ENCODE measurements at regions not wholly inside any gene's neighbourhood (a gene's known extent, or its start where the extent isn't known, plus 50 kb on each side); places are given as distances from the start of the nearest gene placed in this dataset.
"Not testable (repeated sequence)": the region's sequence is repeated elsewhere in the genome, so short reads cannot be mapped to it uniquely, and the experiment has no call there.

DNA sequence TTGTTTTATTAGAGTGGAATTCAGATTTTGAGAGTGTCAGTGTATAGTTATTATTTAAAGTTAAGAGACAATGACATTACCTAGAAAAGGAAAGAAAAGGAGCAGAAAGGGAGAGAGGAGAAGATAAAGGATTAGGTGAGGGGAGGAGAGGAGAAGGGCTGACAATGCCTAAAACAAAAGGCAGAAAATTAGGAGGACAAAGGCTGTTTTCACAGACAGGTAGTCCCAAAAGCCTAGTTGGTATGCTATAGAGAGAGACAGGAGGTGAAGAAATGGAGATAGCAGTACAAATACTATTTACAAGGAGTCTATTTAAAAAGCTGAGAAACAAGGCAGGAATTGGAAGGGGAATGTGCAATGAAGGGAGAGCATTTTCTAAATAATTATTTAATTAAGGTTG is 409.4 kb upstream of the ADGRB3 start:
- Histone ChIP-seq H3K79me2 (no peaks in the 10 kb centered on the region), H4K20me1 (ENCODE audit: insufficient read depth, poor library complexity, severe bottlenecking) (no peaks in the 10 kb centered on the region), H3K27ac (no peak overlapping the region), H3K4me3 (no peak overlapping the region), H3K9me2 (replicated peaks; ENCODE audit: insufficient read depth) (no peaks in the 10 kb centered on the region), H3K36me3 (replicated peaks; ENCODE audit: insufficient read depth, low read depth) (no peaks in the 10 kb centered on the region), H3K9me3 (ENCODE audit: low read depth) (no peaks in the 10 kb centered on the region), H3K4me2 (no peak overlapping the region), H3K27me3 (no peaks in the 10 kb centered on the region), H3K4me1 (ENCODE audit: insufficient read depth) (no peaks in the 10 kb centered on the region), H2AFZ (no peak overlapping the region)
- no peak for DNase-seq (ENCODE audit: low spot score)
- TF ChIP-seq, protein P1, sequence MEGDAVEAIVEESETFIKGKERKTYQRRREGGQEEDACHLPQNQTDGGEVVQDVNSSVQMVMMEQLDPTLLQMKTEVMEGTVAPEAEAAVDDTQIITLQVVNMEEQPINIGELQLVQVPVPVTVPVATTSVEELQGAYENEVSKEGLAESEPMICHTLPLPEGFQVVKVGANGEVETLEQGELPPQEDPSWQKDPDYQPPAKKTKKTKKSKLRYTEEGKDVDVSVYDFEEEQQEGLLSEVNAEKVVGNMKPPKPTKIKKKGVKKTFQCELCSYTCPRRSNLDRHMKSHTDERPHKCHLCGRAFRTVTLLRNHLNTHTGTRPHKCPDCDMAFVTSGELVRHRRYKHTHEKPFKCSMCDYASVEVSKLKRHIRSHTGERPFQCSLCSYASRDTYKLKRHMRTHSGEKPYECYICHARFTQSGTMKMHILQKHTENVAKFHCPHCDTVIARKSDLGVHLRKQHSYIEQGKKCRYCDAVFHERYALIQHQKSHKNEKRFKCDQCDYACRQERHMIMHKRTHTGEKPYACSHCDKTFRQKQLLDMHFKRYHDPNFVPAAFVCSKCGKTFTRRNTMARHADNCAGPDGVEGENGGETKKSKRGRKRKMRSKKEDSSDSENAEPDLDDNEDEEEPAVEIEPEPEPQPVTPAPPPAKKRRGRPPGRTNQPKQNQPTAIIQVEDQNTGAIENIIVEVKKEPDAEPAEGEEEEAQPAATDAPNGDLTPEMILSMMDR (IDR thresholded peaks at IDR 0.05; ENCODE audit: poor library complexity) = no peak

DNA sequence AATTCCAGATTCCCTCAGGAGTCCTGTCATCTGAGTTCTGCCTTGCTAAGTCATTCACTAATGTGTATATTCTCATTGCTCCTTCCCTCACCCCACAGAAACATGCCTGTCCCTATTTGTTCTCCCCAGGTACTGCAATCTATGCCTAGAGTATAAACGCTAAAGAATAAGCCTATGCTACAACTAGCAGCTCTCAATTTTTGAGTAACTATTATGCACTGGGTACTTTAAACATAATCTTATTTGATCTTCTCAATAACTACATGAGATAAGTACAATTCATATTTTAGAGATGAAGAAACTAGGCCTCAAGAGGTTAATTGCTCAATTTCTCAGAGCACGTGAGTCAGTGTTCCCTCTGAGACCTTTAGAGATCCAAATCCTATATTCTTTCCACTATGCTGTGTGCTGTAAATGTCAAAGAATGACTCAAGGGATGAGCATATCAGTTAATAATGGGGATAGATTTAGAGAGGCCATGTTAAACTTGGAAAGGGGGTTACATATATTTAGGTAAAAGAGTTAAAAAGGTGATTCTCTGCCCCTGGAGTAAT is 423.8 kb upstream of the ADGRB3 start:
- Histone ChIP-seq H2AFZ (no peak overlapping the region), H3K79me2 (no peaks in the 10 kb centered on the region), H3K4me2 (no peak overlapping the region), H3K4me1 (ENCODE audit: insufficient read depth) (no peaks in the 10 kb centered on the region), H3K9me3 (ENCODE audit: low read depth) (no peaks in the 10 kb centered on the region), H3K36me3 (replicated peaks; ENCODE audit: insufficient read depth, low read depth) (no peaks in the 10 kb centered on the region), H4K20me1 (ENCODE audit: insufficient read depth, poor library complexity, severe bottlenecking) (no peaks in the 10 kb centered on the region), H3K9me2 (replicated peaks; ENCODE audit: insufficient read depth) (no peaks in the 10 kb centered on the region), H3K27ac (no peak overlapping the region), H3K27me3 (no peaks in the 10 kb centered on the region), H3K4me3 (no peak overlapping the region)
- TF ChIP-seq EZH2phosphoT487 (IDR thresholded peaks at IDR 0.05; ENCODE audit: low read depth, severe bottlenecking, unreplicated experiment) (no peak), EZH2 (IDR thresholded peaks at IDR 0.05; ENCODE audit: borderline replicate concordance) (no peak)
- TF ChIP-seq, protein P1 (IDR thresholded peaks at IDR 0.05; ENCODE audit: poor library complexity) = no peak
- DNase-seq (ENCODE audit: low spot score) = no peak
- 79% methylated on average over 2 of the region's 2 CpGs for WGBS (ENCODE audit: low lambda C conversion rate, missing lambda C conversion rate)

DNA sequence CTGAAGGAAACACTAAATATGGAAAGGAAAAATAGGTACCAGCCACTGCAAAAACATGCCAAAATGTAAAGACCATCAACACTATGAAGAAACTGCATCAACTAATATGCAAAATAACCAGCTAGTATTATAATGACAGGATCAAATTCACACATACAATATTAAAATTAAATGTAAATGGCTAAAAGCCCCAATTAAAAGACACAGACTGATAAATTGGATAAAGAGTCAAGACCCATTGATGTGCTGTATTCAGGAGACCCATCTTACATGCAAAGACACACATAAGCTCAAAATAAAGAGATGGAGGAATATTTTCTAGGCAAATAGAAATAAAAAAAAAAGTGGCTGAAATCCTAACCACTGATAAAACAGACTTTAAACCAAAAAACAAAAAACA is 427.5 kb upstream of the ADGRB3 start:
- not testable (repeated sequence) for H3K9me2 ChIP-seq (replicated peaks; ENCODE audit: insufficient read depth); DNase-seq (ENCODE audit: low spot score); H3K9me3 ChIP-seq (ENCODE audit: low read depth); H3K27ac ChIP-seq; H3K4me1 ChIP-seq (ENCODE audit: insufficient read depth); H3K4me3 ChIP-seq; H3K79me2 ChIP-seq; H3K4me2 ChIP-seq; H2AFZ ChIP-seq; H3K27me3 ChIP-seq; H4K20me1 ChIP-seq (ENCODE audit: insufficient read depth, poor library complexity, severe bottlenecking); H3K36me3 ChIP-seq (replicated peaks; ENCODE audit: insufficient read depth, low read depth)

DNA sequence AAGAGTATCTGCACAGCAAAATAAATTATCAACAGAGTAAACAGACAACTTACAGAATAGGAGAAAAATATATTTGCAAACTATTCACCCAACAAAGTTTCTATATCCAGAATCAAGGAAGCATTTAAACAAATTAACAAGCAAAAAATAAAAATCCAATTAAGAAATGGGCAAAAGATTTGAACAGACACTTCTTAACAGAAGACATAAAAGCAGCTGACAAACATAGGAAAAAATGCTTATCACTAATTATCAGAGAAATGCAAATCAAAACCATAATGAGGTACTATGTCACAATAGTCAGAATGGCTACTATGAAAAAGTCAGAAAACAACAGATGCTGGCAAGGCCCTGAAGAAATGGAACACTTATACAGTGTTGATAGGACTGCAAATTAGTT is 434.2 kb upstream of the ADGRB3 start:
- H2AFZ ChIP-seq = no peak overlapping the region
- no peaks in the 10 kb centered on the region for H3K4me1 ChIP-seq (ENCODE audit: insufficient read depth)
- no peak overlapping the region for H3K4me2 ChIP-seq
- no peaks in the 10 kb centered on the region for H3K79me2 ChIP-seq
- H3K4me3 ChIP-seq = no peak overlapping the region
- no peaks in the 10 kb centered on the region for H3K27me3 ChIP-seq
- H3K9me3 ChIP-seq (ENCODE audit: low read depth) = no peaks in the 10 kb centered on the region
- TF ChIP-seq EZH2 (IDR thresholded peaks at IDR 0.05; ENCODE audit: borderline replicate concordance) = no peak
- TF ChIP-seq EZH2phosphoT487 (IDR thresholded peaks at IDR 0.05; ENCODE audit: low read depth, severe bottlenecking, unreplicated experiment) = no peak
- TF ChIP-seq, protein P1 (IDR thresholded peaks at IDR 0.05; ENCODE audit: poor library complexity) = no peak
- H3K9me2 ChIP-seq (replicated peaks; ENCODE audit: insufficient read depth) = no peaks in the 10 kb centered on the region
- H3K27ac ChIP-seq = no peak overlapping the region
- no peaks in the 10 kb centered on the region for H3K36me3 ChIP-seq (replicated peaks; ENCODE audit: insufficient read depth, low read depth)
- DNase-seq (ENCODE audit: low spot score) = no peak
- no peaks in the 10 kb centered on the region for H4K20me1 ChIP-seq (ENCODE audit: insufficient read depth, poor library complexity, severe bottlenecking)

All from hepatocyte (in vitro differentiated cells).